ENCODE measurements at regions not wholly inside any gene's neighbourhood (a gene's known extent, or its start where the extent isn't known, plus 50 kb on each side); places are given as distances from the start of the nearest gene placed in this dataset.
A peak's percentile ranks its signal among the peaks of the same experiment; 100 is the strongest.

DNA sequence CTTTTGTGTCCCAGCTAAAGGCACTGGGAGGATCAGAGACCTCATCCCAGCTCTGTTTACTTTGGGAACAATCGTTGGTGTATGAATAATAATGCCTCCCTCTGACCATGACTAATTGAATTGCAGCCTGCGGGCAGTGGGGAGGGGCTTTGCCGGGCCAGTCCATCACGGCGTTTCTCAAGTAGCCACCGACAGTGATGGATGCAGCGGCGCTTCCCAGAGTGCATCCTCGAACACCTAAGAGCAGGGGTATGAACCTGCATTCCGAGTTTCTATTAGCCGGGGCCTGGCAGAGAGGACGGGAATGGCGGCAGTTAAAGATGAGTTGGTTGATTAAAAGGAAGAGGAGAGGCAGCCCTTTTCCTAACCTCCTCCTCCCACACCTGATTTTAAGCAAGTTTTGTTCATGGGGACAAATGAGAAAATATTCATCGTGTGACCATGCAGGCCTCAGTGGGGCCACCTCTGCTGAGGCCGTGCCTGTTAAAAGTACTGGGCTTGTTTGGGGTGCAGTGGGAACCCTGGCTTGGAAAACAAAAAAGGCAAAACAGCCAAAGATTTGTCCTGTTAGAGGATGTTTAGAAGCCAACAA is 154.1 kb downstream of the FOXA2 start (continued):
- TF ChIP-seq ZNF790 (CRISPR knock-in tag; IDR thresholded peaks at IDR 0.05; ENCODE audit: borderline replicate concordance) (no peak; the same call in 1 of the 2 replicates), KDM1A (CRISPR knock-in tag; IDR thresholded peaks at IDR 0.05) (peak; percentile 35; the same call in 1 of the 2 replicates), NAIF1 (CRISPR knock-in tag; IDR thresholded peaks at IDR 0.05; ENCODE audit: borderline replicate concordance) (peak; percentile 88; the same call in 1 of the 2 replicates), PTBP1 (IDR thresholded peaks at IDR 0.05; ENCODE audit: low read depth, low read length, poor library complexity, severe bottlenecking) (no peak), HOXA7 (CRISPR knock-in tag; IDR thresholded peaks at IDR 0.05) (no peak), ZNF501 (CRISPR knock-in tag; IDR thresholded peaks at IDR 0.05) (no peak; the same call in 1 of the 2 replicates), SATB2 (CRISPR knock-in tag; IDR thresholded peaks at IDR 0.05) (no peak; the same call in 1 of the 2 replicates), MYC (CRISPR knock-in tag; IDR thresholded peaks at IDR 0.05; ENCODE audit: borderline replicate concordance) (no peak), ZNF777 (CRISPR knock-in tag; IDR thresholded peaks at IDR 0.05) (no peak), TP53 (CRISPR knock-in tag; conservative IDR thresholded peaks at IDR 0.05) (no peak), ZKSCAN1 (IDR thresholded peaks at IDR 0.05; ENCODE audit: low read length) (no peak)
- TF ChIP-seq, protein P1, sequence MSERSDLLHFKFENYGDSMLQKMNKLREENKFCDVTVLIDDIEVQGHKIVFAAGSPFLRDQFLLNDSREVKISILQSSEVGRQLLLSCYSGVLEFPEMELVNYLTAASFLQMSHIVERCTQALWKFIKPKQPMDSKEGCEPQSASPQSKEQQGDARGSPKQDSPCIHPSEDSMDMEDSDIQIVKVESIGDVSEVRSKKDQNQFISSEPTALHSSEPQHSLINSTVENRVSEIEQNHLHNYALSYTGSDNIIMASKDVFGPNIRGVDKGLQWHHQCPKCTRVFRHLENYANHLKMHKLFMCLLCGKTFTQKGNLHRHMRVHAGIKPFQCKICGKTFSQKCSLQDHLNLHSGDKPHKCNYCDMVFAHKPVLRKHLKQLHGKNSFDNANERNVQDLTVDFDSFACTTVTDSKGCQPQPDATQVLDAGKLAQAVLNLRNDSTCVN (CRISPR knock-in tag; IDR thresholded peaks at IDR 0.05; ENCODE audit: borderline replicate concordance): no peak
- TF ChIP-seq, protein P2, sequence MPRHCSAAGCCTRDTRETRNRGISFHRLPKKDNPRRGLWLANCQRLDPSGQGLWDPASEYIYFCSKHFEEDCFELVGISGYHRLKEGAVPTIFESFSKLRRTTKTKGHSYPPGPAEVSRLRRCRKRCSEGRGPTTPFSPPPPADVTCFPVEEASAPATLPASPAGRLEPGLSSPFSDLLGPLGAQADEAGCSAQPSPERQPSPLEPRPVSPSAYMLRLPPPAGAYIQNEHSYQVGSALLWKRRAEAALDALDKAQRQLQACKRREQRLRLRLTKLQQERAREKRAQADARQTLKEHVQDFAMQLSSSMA (CRISPR knock-in tag; IDR thresholded peaks at IDR 0.05): no peak
- TF ChIP-seq, protein P3, sequence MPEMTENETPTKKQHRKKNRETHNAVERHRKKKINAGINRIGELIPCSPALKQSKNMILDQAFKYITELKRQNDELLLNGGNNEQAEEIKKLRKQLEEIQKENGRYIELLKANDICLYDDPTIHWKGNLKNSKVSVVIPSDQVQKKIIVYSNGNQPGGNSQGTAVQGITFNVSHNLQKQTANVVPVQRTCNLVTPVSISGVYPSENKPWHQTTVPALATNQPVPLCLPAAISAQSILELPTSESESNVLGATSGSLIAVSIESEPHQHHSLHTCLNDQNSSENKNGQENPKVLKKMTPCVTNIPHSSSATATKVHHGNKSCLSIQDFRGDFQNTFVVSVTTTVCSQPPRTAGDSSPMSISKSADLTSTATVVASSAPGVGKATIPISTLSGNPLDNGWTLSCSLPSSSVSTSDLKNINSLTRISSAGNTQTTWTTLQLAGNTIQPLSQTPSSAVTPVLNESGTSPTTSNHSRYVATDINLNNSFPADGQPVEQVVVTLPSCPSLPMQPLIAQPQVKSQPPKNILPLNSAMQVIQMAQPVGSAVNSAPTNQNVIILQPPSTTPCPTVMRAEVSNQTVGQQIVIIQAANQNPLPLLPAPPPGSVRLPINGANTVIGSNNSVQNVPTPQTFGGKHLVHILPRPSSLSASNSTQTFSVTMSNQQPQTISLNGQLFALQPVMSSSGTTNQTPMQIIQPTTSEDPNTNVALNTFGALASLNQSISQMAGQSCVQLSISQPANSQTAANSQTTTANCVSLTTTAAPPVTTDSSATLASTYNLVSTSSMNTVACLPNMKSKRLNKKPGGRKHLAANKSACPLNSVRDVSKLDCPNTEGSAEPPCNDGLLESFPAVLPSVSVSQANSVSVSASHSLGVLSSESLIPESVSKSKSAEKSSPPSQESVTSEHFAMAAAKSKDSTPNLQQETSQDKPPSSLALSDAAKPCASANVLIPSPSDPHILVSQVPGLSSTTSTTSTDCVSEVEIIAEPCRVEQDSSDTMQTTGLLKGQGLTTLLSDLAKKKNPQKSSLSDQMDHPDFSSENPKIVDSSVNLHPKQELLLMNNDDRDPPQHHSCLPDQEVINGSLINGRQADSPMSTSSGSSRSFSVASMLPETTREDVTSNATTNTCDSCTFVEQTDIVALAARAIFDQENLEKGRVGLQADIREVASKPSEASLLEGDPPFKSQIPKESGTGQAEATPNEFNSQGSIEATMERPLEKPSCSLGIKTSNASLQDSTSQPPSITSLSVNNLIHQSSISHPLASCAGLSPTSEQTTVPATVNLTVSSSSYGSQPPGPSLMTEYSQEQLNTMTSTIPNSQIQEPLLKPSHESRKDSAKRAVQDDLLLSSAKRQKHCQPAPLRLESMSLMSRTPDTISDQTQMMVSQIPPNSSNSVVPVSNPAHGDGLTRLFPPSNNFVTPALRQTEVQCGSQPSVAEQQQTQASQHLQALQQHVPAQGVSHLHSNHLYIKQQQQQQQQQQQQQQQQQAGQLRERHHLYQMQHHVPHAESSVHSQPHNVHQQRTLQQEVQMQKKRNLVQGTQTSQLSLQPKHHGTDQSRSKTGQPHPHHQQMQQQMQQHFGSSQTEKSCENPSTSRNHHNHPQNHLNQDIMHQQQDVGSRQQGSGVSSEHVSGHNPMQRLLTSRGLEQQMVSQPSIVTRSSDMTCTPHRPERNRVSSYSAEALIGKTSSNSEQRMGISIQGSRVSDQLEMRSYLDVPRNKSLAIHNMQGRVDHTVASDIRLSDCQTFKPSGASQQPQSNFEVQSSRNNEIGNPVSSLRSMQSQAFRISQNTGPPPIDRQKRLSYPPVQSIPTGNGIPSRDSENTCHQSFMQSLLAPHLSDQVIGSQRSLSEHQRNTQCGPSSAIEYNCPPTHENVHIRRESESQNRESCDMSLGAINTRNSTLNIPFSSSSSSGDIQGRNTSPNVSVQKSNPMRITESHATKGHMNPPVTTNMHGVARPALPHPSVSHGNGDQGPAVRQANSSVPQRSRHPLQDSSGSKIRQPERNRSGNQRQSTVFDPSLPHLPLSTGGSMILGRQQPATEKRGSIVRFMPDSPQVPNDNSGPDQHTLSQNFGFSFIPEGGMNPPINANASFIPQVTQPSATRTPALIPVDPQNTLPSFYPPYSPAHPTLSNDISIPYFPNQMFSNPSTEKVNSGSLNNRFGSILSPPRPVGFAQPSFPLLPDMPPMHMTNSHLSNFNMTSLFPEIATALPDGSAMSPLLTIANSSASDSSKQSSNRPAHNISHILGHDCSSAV (CRISPR knock-in tag; IDR thresholded peaks at IDR 0.05; ENCODE audit: borderline replicate concordance): no peak

Measured in HepG2 (cell line).